ENCODE measurements at regions not wholly inside any gene's neighbourhood (a gene's known extent, or its start where the extent isn't known, plus 50 kb on each side); places are given as distances from the start of the nearest gene placed in this dataset.

- Histone ChIP-seq H2AFZ (ENCODE audit: insufficient read depth, low read length, poor library complexity) (no peak overlapping the region), H2BK120ac (ENCODE audit: insufficient read depth, low read length, poor library complexity) (no peak overlapping the region), H3K4ac (ENCODE audit: low read depth, low read length) (no peak overlapping the region), H3K27ac (ENCODE audit: low read depth, low read length) (no peak overlapping the region), H2AK5ac (ENCODE audit: low read length) (no peak overlapping the region), H3K4me1 (ENCODE audit: control insufficient read depth in 1 of 2, insufficient read depth in 2 of 2, low read length in 2 of 2) (no peaks in the 10 kb centered on the region), H4K12ac (ENCODE audit: low read depth, low read length) (no peak overlapping the region), H4K91ac (ENCODE audit: low read depth, low read length) (no peak overlapping the region), H3K18ac (ENCODE audit: low read length) (no peak overlapping the region), H4K8ac (ENCODE audit: low read depth, low read length) (no peak overlapping the region), H3K27me3 (ENCODE audit: insufficient read depth, low read length) (no peaks in the 10 kb centered on the region), H3K79me2 (ENCODE audit: control insufficient read depth, insufficient read depth, low read length, poor library complexity) (no peaks in the 10 kb centered on the region), H3K36me3 (ENCODE audit: control insufficient read depth in 1 of 2, insufficient read depth in 2 of 2, low read length in 2 of 2) (no peaks in the 10 kb centered on the region), H3K14ac (ENCODE audit: low read length) (no peak overlapping the region), H3K9me3 (ENCODE audit: insufficient read depth, low read depth, low read length) (no peaks in the 10 kb centered on the region), H3K4me2 (ENCODE audit: low read length) (no peak overlapping the region), H3K4me3 (ENCODE audit: low read depth, low read length) (no peak overlapping the region), H2BK5ac (ENCODE audit: low read depth, low read length, poor library complexity) (no peak overlapping the region), H3K79me1 (ENCODE audit: low read length) (no peaks in the 10 kb centered on the region), H3K9ac (ENCODE audit: low read length) (no peak overlapping the region), H2BK12ac (ENCODE audit: low read length) (no peak overlapping the region), H3K23ac (ENCODE audit: low read length) (no peak overlapping the region)
- no CpG with 5 or more reads among the region's 5 CpGs for WGBS (ENCODE audit: extremely low coverage, insufficient coverage, insufficient read length)
- no peak for DNase-seq
Measured at GRCh38 chr21:27189870-27190269, 223.0 kb upstream of the ADAMTS5 start.

- H4K91ac ChIP-seq (ENCODE audit: low read depth, low read length) = no peak overlapping the region
- no peak overlapping the region for H4K8ac ChIP-seq (ENCODE audit: low read depth, low read length)
- H3K4ac ChIP-seq (ENCODE audit: low read depth, low read length) = no peak overlapping the region
- H3K27ac ChIP-seq (ENCODE audit: low read depth, low read length) = no peak overlapping the region
- H2BK12ac ChIP-seq (ENCODE audit: low read length) = no peak overlapping the region
- no peak overlapping the region for H4K12ac ChIP-seq (ENCODE audit: low read depth, low read length)
- no peak overlapping the region for H2BK120ac ChIP-seq (ENCODE audit: insufficient read depth, low read length, poor library complexity)
- H3K79me1 ChIP-seq (ENCODE audit: low read length) = no peaks in the 10 kb centered on the region
- H3K9me3 ChIP-seq (ENCODE audit: insufficient read depth, low read depth, low read length) = no peaks in the 10 kb centered on the region
- no peak overlapping the region for H2AK5ac ChIP-seq (ENCODE audit: low read length)
- no peak overlapping the region for H2AFZ ChIP-seq (ENCODE audit: insufficient read depth, low read length, poor library complexity)
- H2BK5ac ChIP-seq (ENCODE audit: low read depth, low read length, poor library complexity) = no peak overlapping the region
- no peak overlapping the region for H3K14ac ChIP-seq (ENCODE audit: low read length)
- no peak for DNase-seq
- no peak overlapping the region for H3K4me3 ChIP-seq (ENCODE audit: low read depth, low read length)
- H3K4me1 ChIP-seq (ENCODE audit: control insufficient read depth in 1 of 2, insufficient read depth in 2 of 2, low read length in 2 of 2) = no peaks in the 10 kb centered on the region
- no peaks in the 10 kb centered on the region for H3K27me3 ChIP-seq (ENCODE audit: insufficient read depth, low read length)
- no peak overlapping the region for H3K18ac ChIP-seq (ENCODE audit: low read length)
- no peak overlapping the region for H3K23ac ChIP-seq (ENCODE audit: low read length)
- H3K9ac ChIP-seq (ENCODE audit: low read length) = no peak overlapping the region
- H3K4me2 ChIP-seq (ENCODE audit: low read length) = no peak overlapping the region
- no peaks in the 10 kb centered on the region for H3K36me3 ChIP-seq (ENCODE audit: control insufficient read depth in 1 of 2, insufficient read depth in 2 of 2, low read length in 2 of 2)
- H3K79me2 ChIP-seq (ENCODE audit: control insufficient read depth, insufficient read depth, low read length, poor library complexity) = no peaks in the 10 kb centered on the region
Measured at GRCh38 chr21:27173053-27173452, 206.2 kb upstream of the ADAMTS5 start.

- WGBS (ENCODE audit: extremely low coverage, insufficient coverage, insufficient read length) = no CpG with 5 or more reads among the region's 1 CpG
Measured at GRCh38 chr21:27171707-27172106, 204.8 kb upstream of the ADAMTS5 start.

GRCh38 chr21:27168084-27168483, 201.2 kb upstream of the ADAMTS5 start:
- no peak overlapping the region for H3K18ac ChIP-seq (ENCODE audit: low read length)

More at GRCh38 chr21:27171707-27172106, 204.8 kb upstream of the ADAMTS5 start:
- no peaks in the 10 kb centered on the region for H3K27me3 ChIP-seq (ENCODE audit: insufficient read depth, low read length)
- no peak overlapping the region for H4K8ac ChIP-seq (ENCODE audit: low read depth, low read length)
- no peaks in the 10 kb centered on the region for H3K79me1 ChIP-seq (ENCODE audit: low read length)
- no peak overlapping the region for H3K4me2 ChIP-seq (ENCODE audit: low read length)
- no peak overlapping the region for H2AK5ac ChIP-seq (ENCODE audit: low read length)
- no peak overlapping the region for H3K4ac ChIP-seq (ENCODE audit: low read depth, low read length)
- no peak overlapping the region for H2BK120ac ChIP-seq (ENCODE audit: insufficient read depth, low read length, poor library complexity)
- no peak overlapping the region for H4K91ac ChIP-seq (ENCODE audit: low read depth, low read length)
- no peak overlapping the region for H3K4me3 ChIP-seq (ENCODE audit: low read depth, low read length)
- no peaks in the 10 kb centered on the region for H3K36me3 ChIP-seq (ENCODE audit: control insufficient read depth in 1 of 2, insufficient read depth in 2 of 2, low read length in 2 of 2)
- no peak overlapping the region for H3K23ac ChIP-seq (ENCODE audit: low read length)
- no peak overlapping the region for H2AFZ ChIP-seq (ENCODE audit: insufficient read depth, low read length, poor library complexity)
- H3K18ac ChIP-seq (ENCODE audit: low read length) = no peak overlapping the region
- H3K79me2 ChIP-seq (ENCODE audit: control insufficient read depth, insufficient read depth, low read length, poor library complexity) = no peaks in the 10 kb centered on the region
- no peak overlapping the region for H3K27ac ChIP-seq (ENCODE audit: low read depth, low read length)
- H2BK5ac ChIP-seq (ENCODE audit: low read depth, low read length, poor library complexity) = no peak overlapping the region
- H3K9ac ChIP-seq (ENCODE audit: low read length) = no peak overlapping the region
- no peak overlapping the region for H4K12ac ChIP-seq (ENCODE audit: low read depth, low read length)
- no peaks in the 10 kb centered on the region for H3K9me3 ChIP-seq (ENCODE audit: insufficient read depth, low read depth, low read length)
- H3K14ac ChIP-seq (ENCODE audit: low read length) = no peak overlapping the region
- H3K4me1 ChIP-seq (ENCODE audit: control insufficient read depth in 1 of 2, insufficient read depth in 2 of 2, low read length in 2 of 2) = no peaks in the 10 kb centered on the region
- no peak for DNase-seq
- H2BK12ac ChIP-seq (ENCODE audit: low read length) = no peak overlapping the region

More at GRCh38 chr21:27168084-27168483, 201.2 kb upstream of the ADAMTS5 start:
- H2BK12ac ChIP-seq (ENCODE audit: low read length) = no peak overlapping the region
- H4K91ac ChIP-seq (ENCODE audit: low read depth, low read length) = no peak overlapping the region
- no peak overlapping the region for H4K8ac ChIP-seq (ENCODE audit: low read depth, low read length)
- no peaks in the 10 kb centered on the region for H3K36me3 ChIP-seq (ENCODE audit: control insufficient read depth in 1 of 2, insufficient read depth in 2 of 2, low read length in 2 of 2)
- H2AFZ ChIP-seq (ENCODE audit: insufficient read depth, low read length, poor library complexity) = no peak overlapping the region
- H3K27me3 ChIP-seq (ENCODE audit: insufficient read depth, low read length) = no peaks in the 10 kb centered on the region
- no peak overlapping the region for H3K27ac ChIP-seq (ENCODE audit: low read depth, low read length)
- no peaks in the 10 kb centered on the region for H3K9me3 ChIP-seq (ENCODE audit: insufficient read depth, low read depth, low read length)
- no peak overlapping the region for H3K4me3 ChIP-seq (ENCODE audit: low read depth, low read length)
- H3K23ac ChIP-seq (ENCODE audit: low read length) = no peak overlapping the region
- H3K4me2 ChIP-seq (ENCODE audit: low read length) = no peak overlapping the region
- no CpG with 5 or more reads among the region's 2 CpGs for WGBS (ENCODE audit: extremely low coverage, insufficient coverage, insufficient read length)
- H3K9ac ChIP-seq (ENCODE audit: low read length) = no peak overlapping the region
- no peaks in the 10 kb centered on the region for H3K79me2 ChIP-seq (ENCODE audit: control insufficient read depth, insufficient read depth, low read length, poor library complexity)
- H2BK5ac ChIP-seq (ENCODE audit: low read depth, low read length, poor library complexity) = no peak overlapping the region
- DNase-seq = no peak
- H3K4ac ChIP-seq (ENCODE audit: low read depth, low read length) = no peak overlapping the region
- H2AK5ac ChIP-seq (ENCODE audit: low read length) = no peak overlapping the region
- no peak overlapping the region for H4K12ac ChIP-seq (ENCODE audit: low read depth, low read length)
- H2BK120ac ChIP-seq (ENCODE audit: insufficient read depth, low read length, poor library complexity) = no peak overlapping the region
- no peaks in the 10 kb centered on the region for H3K4me1 ChIP-seq (ENCODE audit: control insufficient read depth in 1 of 2, insufficient read depth in 2 of 2, low read length in 2 of 2)
- no peak overlapping the region for H3K14ac ChIP-seq (ENCODE audit: low read length)
- no peaks in the 10 kb centered on the region for H3K79me1 ChIP-seq (ENCODE audit: low read length)
